ENCODE measurements at regions not wholly inside any gene's neighbourhood (a gene's known extent, or its start where the extent isn't known, plus 50 kb on each side); places are given as distances from the start of the nearest gene placed in this dataset.

- Histone ChIP-seq H3K36me3 (no peaks in the 10 kb centered on the region), H3K27me3 (no peaks in the 10 kb centered on the region), H3K4me3 (no peak overlapping the region), H3K4me1 (peaks cover 30% of the 10 kb centered on the region), H3K9me3 (no peaks in the 10 kb centered on the region), H3K27ac (no peak overlapping the region)
- TF ChIP-seq POLR2AphosphoS5 (IDR thresholded peaks at IDR 0.05; ENCODE audit: insufficient read depth in 1 of 2, low read depth in 1 of 2) (no peak), CTCF (IDR thresholded peaks at IDR 0.05) (no peak), POLR2A (IDR thresholded peaks at IDR 0.05) (no peak)
- no peak for DNase-seq (ENCODE audit: extremely low spot score in 2 of 2)
- intact Hi-C loops (cut with DNase I), result no loop called here
Measured at GRCh38 chr7:17552373-17552772, 253.9 kb downstream of the AHR start.

DNA sequence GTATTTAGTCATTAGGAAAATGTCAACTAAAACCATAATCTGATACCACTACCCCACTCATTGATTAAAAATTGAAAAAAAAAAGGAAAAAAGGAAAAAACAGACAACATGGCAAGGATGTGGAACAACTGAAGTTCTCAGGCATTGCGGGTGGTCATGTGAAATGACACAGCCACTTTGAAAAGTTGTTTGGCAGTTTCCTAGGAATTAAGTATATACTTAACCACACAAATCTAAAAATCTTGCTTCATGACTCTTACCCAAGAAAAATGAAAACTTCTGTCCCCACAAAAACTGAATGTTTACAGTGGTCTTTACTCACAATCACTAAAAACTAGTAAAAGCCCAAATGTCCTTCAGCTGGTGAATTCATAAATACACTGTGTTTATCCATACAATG lies 254.5 kb downstream of the AHR start:
- intact Hi-C loops (cut with DNase I), result no loop called here
- Histone ChIP-seq H3K4me1 (peaks cover 36% of the 10 kb centered on the region), H3K27ac (no peak overlapping the region), H3K9me3 (no peaks in the 10 kb centered on the region), H3K4me3 (no peak overlapping the region), H3K27me3 (no peaks in the 10 kb centered on the region), H3K36me3 (no peaks in the 10 kb centered on the region)
- no peak for DNase-seq (ENCODE audit: extremely low spot score in 2 of 2)
- no peak for TF ChIP-seq CTCF (IDR thresholded peaks at IDR 0.05)
- no peak for TF ChIP-seq POLR2AphosphoS5 (IDR thresholded peaks at IDR 0.05; ENCODE audit: insufficient read depth in 1 of 2, low read depth in 1 of 2)
- no peak for TF ChIP-seq POLR2A (IDR thresholded peaks at IDR 0.05)

DNA sequence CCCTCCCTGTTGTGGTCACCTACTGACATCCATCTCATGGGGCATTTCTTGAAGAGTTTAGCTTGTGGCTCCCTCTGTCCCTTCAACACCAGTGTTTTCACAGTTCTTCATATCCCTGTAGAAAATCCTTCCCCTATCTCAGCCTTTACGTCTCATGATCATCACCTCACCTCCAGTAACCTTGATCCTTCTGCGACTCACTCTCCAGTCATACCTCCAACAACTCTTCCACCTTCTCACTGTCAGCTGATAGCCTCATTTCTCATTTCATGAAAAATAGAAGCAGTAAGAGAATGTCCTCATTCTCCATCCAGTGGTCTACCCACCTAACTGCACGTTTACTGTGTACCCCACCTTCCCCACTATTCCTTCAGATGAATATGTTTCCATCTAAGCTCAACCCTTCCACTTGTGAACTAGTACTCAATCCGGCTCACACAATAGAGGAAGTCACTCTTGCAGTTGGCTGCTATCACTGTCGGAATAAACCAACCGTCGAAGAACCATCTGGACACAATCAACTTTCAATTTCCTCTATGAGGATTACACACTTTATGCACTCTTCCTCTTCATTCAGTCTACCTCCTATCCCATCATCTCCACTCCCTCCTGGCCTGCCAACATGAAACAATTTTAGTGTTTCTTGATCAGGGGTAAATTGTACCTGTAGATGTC lies 256.0 kb downstream of the AHR start:
- no peaks in the 10 kb centered on the region for H3K36me3 ChIP-seq
- no peaks in the 10 kb centered on the region for H3K9me3 ChIP-seq
- TF ChIP-seq POLR2AphosphoS5 (IDR thresholded peaks at IDR 0.05; ENCODE audit: insufficient read depth in 1 of 2, low read depth in 1 of 2) (no peak), CTCF (IDR thresholded peaks at IDR 0.05) (no peak), POLR2A (IDR thresholded peaks at IDR 0.05) (no peak)
- no peaks in the 10 kb centered on the region for H3K27me3 ChIP-seq
- peaks cover 51% of the 10 kb centered on the region for H3K4me1 ChIP-seq
- no peak overlapping the region for H3K27ac ChIP-seq
- intact Hi-C loops (cut with DNase I), result no loop called here
- DNase-seq (ENCODE audit: extremely low spot score in 2 of 2), result no peak
- no peak overlapping the region for H3K4me3 ChIP-seq

- Histone ChIP-seq H3K4me1 (peaks cover 55% of the 10 kb centered on the region), H3K9me3 (no peaks in the 10 kb centered on the region), H3K27me3 (no peaks in the 10 kb centered on the region), H3K27ac (peak overlapping the region; percentile 61), H3K4me3 (no peak overlapping the region), H3K36me3 (no peaks in the 10 kb centered on the region)
- no peak for DNase-seq (ENCODE audit: extremely low spot score in 2 of 2)
- intact Hi-C loops (cut with DNase I), result no loop called here
- TF ChIP-seq POLR2AphosphoS5 (IDR thresholded peaks at IDR 0.05; ENCODE audit: insufficient read depth in 1 of 2, low read depth in 1 of 2) (no peak), CTCF (IDR thresholded peaks at IDR 0.05) (no peak), POLR2A (IDR thresholded peaks at IDR 0.05) (no peak)
Measured at GRCh38 chr7:17556247-17556956, 257.9 kb downstream of the AHR start.

DNA sequence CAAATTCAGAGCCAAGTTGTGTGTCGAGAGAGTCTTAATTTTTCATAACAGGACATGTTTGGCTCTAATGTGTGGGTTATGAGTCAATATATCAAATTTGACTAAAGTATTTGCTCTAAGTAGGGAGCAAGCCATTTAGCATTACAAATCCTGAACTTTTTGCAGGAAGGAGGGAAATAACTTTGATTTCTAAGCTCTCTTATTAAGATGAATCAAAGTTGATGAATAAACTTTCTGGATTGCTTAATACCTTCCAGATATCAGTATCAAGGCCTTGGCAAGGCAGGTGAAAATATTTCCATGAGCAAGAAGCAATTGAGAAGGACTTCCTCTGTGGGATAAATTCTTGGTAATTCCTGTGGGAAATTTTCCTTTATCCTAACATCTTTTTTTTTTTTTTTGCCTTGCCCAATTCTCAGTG lies 258.8 kb downstream of the AHR start:
- Histone ChIP-seq H3K27me3 (no peaks in the 10 kb centered on the region), H3K9me3 (no peaks in the 10 kb centered on the region), H3K27ac (peak overlapping the region; percentile 61), H3K4me3 (no peak overlapping the region), H3K36me3 (no peaks in the 10 kb centered on the region), H3K4me1 (peaks cover 55% of the 10 kb centered on the region)
- no peak for TF ChIP-seq CTCF (IDR thresholded peaks at IDR 0.05)
- TF ChIP-seq POLR2AphosphoS5 (IDR thresholded peaks at IDR 0.05; ENCODE audit: insufficient read depth in 1 of 2, low read depth in 1 of 2), result no peak
- TF ChIP-seq POLR2A (IDR thresholded peaks at IDR 0.05), result no peak
- intact Hi-C loops (cut with DNase I), result no loop called here
- no peak for DNase-seq (ENCODE audit: extremely low spot score in 2 of 2)

Measured in vagina (tissue), 2 donors.